ENCODE measurements at regions not wholly inside any gene's neighbourhood (a gene's known extent, or its start where the extent isn't known, plus 50 kb on each side); places are given as distances from the start of the nearest gene placed in this dataset.

DNA sequence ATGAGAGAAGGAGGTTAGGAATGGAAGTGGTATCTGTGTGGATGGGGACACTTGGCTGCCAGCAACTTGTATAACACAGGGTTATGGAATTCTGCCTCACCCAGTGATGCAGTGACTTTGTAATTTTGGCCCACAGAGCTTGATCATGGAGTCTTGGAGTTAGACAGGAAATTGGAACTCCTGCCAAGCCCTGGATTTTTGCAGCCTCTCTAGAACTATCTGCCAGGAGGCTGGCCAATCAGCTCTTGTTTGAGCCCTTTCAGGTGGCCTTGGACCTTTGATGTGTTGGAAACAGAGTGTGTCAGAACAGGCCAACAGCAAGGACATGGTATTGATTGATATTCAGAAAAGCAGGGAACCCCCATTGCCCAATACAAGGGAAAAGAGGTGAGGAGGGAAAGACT lies 157.7 kb upstream of the GGTLC1 start:
- no peak for TF ChIP-seq CTCF (IDR thresholded peaks at IDR 0.05)
- TF ChIP-seq POLR2A (IDR thresholded peaks at IDR 0.05), result no peak

Measured in thyroid gland (tissue), 4 donors.